ENCODE measurements at regions not wholly inside any gene's neighbourhood (a gene's known extent, or its start where the extent isn't known, plus 50 kb on each side); places are given as distances from the start of the nearest gene placed in this dataset.

DNA sequence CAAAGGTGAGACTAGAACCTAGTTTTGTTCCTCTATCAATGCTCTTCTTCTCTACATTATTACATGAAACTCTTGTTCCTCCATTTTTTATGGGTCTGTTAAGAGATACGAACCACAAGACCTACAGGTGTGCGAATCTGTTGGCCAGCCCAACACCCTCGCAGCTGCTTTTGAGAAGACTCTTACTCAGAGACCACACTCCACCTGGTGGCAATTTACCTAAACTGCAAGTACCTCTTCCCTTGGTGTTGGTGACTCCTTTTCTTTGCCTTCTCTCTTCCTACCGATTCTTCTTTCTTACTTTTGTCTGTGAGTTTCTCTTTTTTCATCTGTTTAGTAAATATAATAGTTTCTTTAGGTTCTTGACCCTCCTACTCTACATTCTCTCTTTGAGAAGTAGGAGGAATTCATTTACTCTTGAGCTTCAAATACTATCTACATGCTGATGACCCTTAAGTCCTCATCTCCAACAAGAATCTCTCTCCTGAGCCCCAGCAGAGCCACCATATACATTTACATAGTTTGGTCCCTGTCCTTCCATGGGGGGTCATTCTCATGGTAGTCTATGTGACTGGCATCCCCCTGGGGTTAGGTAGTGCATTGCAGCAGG lies 81.8 kb upstream of the GAREM1 start:
- TF ChIP-seq, protein P1, sequence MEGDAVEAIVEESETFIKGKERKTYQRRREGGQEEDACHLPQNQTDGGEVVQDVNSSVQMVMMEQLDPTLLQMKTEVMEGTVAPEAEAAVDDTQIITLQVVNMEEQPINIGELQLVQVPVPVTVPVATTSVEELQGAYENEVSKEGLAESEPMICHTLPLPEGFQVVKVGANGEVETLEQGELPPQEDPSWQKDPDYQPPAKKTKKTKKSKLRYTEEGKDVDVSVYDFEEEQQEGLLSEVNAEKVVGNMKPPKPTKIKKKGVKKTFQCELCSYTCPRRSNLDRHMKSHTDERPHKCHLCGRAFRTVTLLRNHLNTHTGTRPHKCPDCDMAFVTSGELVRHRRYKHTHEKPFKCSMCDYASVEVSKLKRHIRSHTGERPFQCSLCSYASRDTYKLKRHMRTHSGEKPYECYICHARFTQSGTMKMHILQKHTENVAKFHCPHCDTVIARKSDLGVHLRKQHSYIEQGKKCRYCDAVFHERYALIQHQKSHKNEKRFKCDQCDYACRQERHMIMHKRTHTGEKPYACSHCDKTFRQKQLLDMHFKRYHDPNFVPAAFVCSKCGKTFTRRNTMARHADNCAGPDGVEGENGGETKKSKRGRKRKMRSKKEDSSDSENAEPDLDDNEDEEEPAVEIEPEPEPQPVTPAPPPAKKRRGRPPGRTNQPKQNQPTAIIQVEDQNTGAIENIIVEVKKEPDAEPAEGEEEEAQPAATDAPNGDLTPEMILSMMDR (IDR thresholded peaks at IDR 0.05): peak in 1 of 3 donors; percentile 48
- TF ChIP-seq POLR2A (IDR thresholded peaks at IDR 0.05): no peak
